Endothelial cell of umbilical vein (primary cell): ENCODE measurements at regions not wholly inside any gene's neighbourhood (a gene's known extent, or its start where the extent isn't known, plus 50 kb on each side); places are given as distances from the start of the nearest gene placed in this dataset.

Experiments used
- EZH2 ChIP-seq: IDR thresholded peaks from 2 replicates; pipeline ENCODE4 v1.6.1; 2012; ENCODE audit warnings: borderline replicate concordance, low read depth, mild to moderate bottlenecking, moderate library complexity, low read length, inconsistent platforms; ENCODE audit not compliant: severe bottlenecking
- GATA2 ChIP-seq: IDR thresholded peaks from 2 replicates; pipeline ENCODE4 v1.7.0; 2011; ENCODE audit warnings: low read depth, mild to moderate bottlenecking, moderate library complexity, mixed read lengths, low read length; ENCODE audit not compliant: insufficient read length, insufficient read depth
- JUN ChIP-seq: IDR thresholded peaks from 2 replicates; pipeline ENCODE4 v1.6.1; 2011; ENCODE audit warnings: borderline replicate concordance, low read depth; ENCODE audit not compliant: insufficient read length, insufficient read depth
- MAX ChIP-seq: IDR thresholded peaks from 2 replicates; pipeline ENCODE4 v1.6.1; 2011; ENCODE audit not compliant: insufficient read depth, insufficient read length
- MYC ChIP-seq: IDR thresholded peaks from one replicate; pipeline ENCODE4 v1.6.1; 2011; ENCODE audit warnings: mild to moderate bottlenecking, low read depth, low read length
- POLR2A ChIP-seq: IDR thresholded peaks from 2 replicates; pipeline ENCODE4 v1.6.1; 2012; ENCODE audit warnings: low read depth, mild to moderate bottlenecking, control low read depth, low read length
- POLR2AphosphoS5 ChIP-seq: IDR thresholded peaks from 2 replicates; pipeline ENCODE4 v1.6.1; 2012; ENCODE audit warnings: low read depth, mild to moderate bottlenecking, control low read depth, low read length, moderate library complexity; ENCODE audit not compliant: insufficient read depth
- TF ChIP-seq, protein P1 (sequence below), 2 donors: IDR thresholded peaks; 1 replicate in 1 of 2; 2 replicates in 1 of 2; pipeline ENCODE4 v1.5.1; 2011; ENCODE audit warnings: low read length in 2 of 2, mild to moderate bottlenecking in 2 of 2, moderate library complexity in 2 of 2, control low read depth in 1 of 2, inconsistent platforms in 1 of 2, low read depth in 1 of 2; ENCODE audit not compliant: insufficient read depth in 1 of 2; ENCODE audit errors: extremely low read depth in 1 of 2

DNA sequence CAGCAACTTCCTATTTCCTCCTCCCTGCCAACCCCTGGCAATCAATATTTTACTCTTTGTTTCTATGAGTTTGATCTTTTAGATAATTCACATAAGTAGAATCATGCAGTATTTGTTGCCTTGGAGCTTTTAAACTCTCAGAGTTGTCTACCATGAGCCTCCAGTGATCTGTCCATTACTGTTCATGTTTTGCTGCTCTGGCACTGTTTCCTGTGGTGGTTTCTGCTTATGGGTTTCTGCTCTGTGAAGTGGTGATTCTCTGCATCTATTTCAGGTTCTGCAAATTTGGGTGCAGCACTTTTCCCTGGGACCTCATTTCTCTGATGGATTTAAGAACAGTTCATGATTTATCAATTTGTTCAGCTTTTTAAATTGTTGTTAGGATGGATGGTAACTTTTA is 908.1 kb upstream of the FANCL start:
- TF ChIP-seq MAX = no peak
- TF ChIP-seq, protein P1, sequence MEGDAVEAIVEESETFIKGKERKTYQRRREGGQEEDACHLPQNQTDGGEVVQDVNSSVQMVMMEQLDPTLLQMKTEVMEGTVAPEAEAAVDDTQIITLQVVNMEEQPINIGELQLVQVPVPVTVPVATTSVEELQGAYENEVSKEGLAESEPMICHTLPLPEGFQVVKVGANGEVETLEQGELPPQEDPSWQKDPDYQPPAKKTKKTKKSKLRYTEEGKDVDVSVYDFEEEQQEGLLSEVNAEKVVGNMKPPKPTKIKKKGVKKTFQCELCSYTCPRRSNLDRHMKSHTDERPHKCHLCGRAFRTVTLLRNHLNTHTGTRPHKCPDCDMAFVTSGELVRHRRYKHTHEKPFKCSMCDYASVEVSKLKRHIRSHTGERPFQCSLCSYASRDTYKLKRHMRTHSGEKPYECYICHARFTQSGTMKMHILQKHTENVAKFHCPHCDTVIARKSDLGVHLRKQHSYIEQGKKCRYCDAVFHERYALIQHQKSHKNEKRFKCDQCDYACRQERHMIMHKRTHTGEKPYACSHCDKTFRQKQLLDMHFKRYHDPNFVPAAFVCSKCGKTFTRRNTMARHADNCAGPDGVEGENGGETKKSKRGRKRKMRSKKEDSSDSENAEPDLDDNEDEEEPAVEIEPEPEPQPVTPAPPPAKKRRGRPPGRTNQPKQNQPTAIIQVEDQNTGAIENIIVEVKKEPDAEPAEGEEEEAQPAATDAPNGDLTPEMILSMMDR (IDR thresholded peaks at IDR 0.05; ENCODE audit: extremely low read depth in 1 of 2, insufficient read depth in 1 of 2, low read depth in 1 of 2, low read length in 2 of 2) = no peak
- no peak for TF ChIP-seq EZH2
- TF ChIP-seq POLR2A = no peak
- TF ChIP-seq POLR2AphosphoS5 = no peak
- TF ChIP-seq GATA2 = no peak
- no peak for TF ChIP-seq JUN
- TF ChIP-seq MYC = no peak
